ENCODE measurements at regions not wholly inside any gene's neighbourhood (a gene's known extent, or its start where the extent isn't known, plus 50 kb on each side); places are given as distances from the start of the nearest gene placed in this dataset.

GRCh38 chr3:31140470-31140869 is 246.0 kb upstream of the GADL1 start:
- no peak for DNase-seq
- H3K27me3 ChIP-seq, result no peaks in the 10 kb centered on the region
- no peak overlapping the region for H3K27ac ChIP-seq
- intact Hi-C loops (cut with DNase I), result no loop called here
- H3K9me3 ChIP-seq, result no peaks in the 10 kb centered on the region
- H3K4me3 ChIP-seq, result no peak overlapping the region
- TF ChIP-seq CTCF (IDR thresholded peaks at IDR 0.05) (no peak), POLR2A (IDR thresholded peaks at IDR 0.05) (no peak), EP300 (IDR thresholded peaks at IDR 0.05) (no peak)
- H3K36me3 ChIP-seq, result no peaks in the 10 kb centered on the region
- H3K4me1 ChIP-seq (ENCODE audit: insufficient read depth), result no peaks in the 10 kb centered on the region

GRCh38 chr3:31142139-31142538 is 247.7 kb upstream of the GADL1 start:
- no peaks in the 10 kb centered on the region for H3K9me3 ChIP-seq
- no peak overlapping the region for H3K4me3 ChIP-seq
- TF ChIP-seq EP300 (IDR thresholded peaks at IDR 0.05) (no peak), CTCF (IDR thresholded peaks at IDR 0.05) (no peak), POLR2A (IDR thresholded peaks at IDR 0.05) (no peak)
- no peaks in the 10 kb centered on the region for H3K27me3 ChIP-seq
- no peak overlapping the region for H3K27ac ChIP-seq
- DNase-seq, result no peak
- intact Hi-C loops (cut with DNase I), result no loop called here
- no peaks in the 10 kb centered on the region for H3K36me3 ChIP-seq
- H3K4me1 ChIP-seq (ENCODE audit: insufficient read depth), result no peaks in the 10 kb centered on the region

GRCh38 chr3:31142543-31142942 is 248.1 kb upstream of the GADL1 start:
- no peaks in the 10 kb centered on the region for H3K36me3 ChIP-seq
- H3K9me3 ChIP-seq, result no peaks in the 10 kb centered on the region
- TF ChIP-seq CTCF (IDR thresholded peaks at IDR 0.05) (no peak), POLR2A (IDR thresholded peaks at IDR 0.05) (no peak), EP300 (IDR thresholded peaks at IDR 0.05) (no peak)
- no peak overlapping the region for H3K27ac ChIP-seq
- intact Hi-C loops (cut with DNase I), result no loop called here
- no peaks in the 10 kb centered on the region for H3K27me3 ChIP-seq
- H3K4me3 ChIP-seq, result no peak overlapping the region
- H3K4me1 ChIP-seq (ENCODE audit: insufficient read depth), result no peaks in the 10 kb centered on the region
- DNase-seq, result no peak
- 76 to 79% (median 78%) methylated on average over 3 of the region's 3 CpGs for WGBS, 3 donors

GRCh38 chr3:31145062-31145461 is 250.6 kb upstream of the GADL1 start:
- H3K4me1 ChIP-seq (ENCODE audit: insufficient read depth), result no peaks in the 10 kb centered on the region
- no peak for TF ChIP-seq CTCF (IDR thresholded peaks at IDR 0.05)
- no peak for TF ChIP-seq POLR2A (IDR thresholded peaks at IDR 0.05)
- no peak for TF ChIP-seq EP300 (IDR thresholded peaks at IDR 0.05)
- H3K4me3 ChIP-seq, result no peak overlapping the region
- no peaks in the 10 kb centered on the region for H3K9me3 ChIP-seq
- intact Hi-C loops (cut with DNase I), result no loop called here
- H3K36me3 ChIP-seq, result no peaks in the 10 kb centered on the region
- no peaks in the 10 kb centered on the region for H3K27me3 ChIP-seq
- H3K27ac ChIP-seq, result no peak overlapping the region
- 29 to 47% (median 31%) methylated on average over 1 of the region's 1 CpG for WGBS, 3 donors
- DNase-seq, result no peak

GRCh38 chr3:31147550-31147949 is 253.1 kb upstream of the GADL1 start:
- TF ChIP-seq POLR2A (IDR thresholded peaks at IDR 0.05), result no peak
- TF ChIP-seq EP300 (IDR thresholded peaks at IDR 0.05), result no peak
- no peak for TF ChIP-seq CTCF (IDR thresholded peaks at IDR 0.05)
- Histone ChIP-seq H3K9me3 (no peaks in the 10 kb centered on the region), H3K27ac (no peak overlapping the region), H3K36me3 (no peaks in the 10 kb centered on the region), H3K4me3 (no peak overlapping the region), H3K4me1 (ENCODE audit: insufficient read depth) (no peaks in the 10 kb centered on the region), H3K27me3 (no peaks in the 10 kb centered on the region)
- no peak for DNase-seq
- intact Hi-C loops (cut with DNase I), result no loop called here
- WGBS, 3 donors, result 90 to 95% (median 93%) methylated on average over 2 of the region's 2 CpGs
